Panc1 (cell line): ENCODE measurements at regions not wholly inside any gene's neighbourhood (a gene's known extent, or its start where the extent isn't known, plus 50 kb on each side); places are given as distances from the start of the nearest gene placed in this dataset.

Experiments used
- POLR2AphosphoS5 ChIP-seq: IDR thresholded peaks from 2 replicates; pipeline ENCODE4 v1.6.1; 2012; ENCODE audit warnings: mild to moderate bottlenecking, low read depth, low read length, moderate library complexity
- SIN3A ChIP-seq: IDR thresholded peaks from 2 replicates; pipeline ENCODE4 v1.6.1; 2012; ENCODE audit warnings: low read depth, mild to moderate bottlenecking, low read length, moderate library complexity, borderline replicate concordance; ENCODE audit not compliant: insufficient read depth
- TF ChIP-seq, protein P1 (sequence below): fragments of 450-650 bp; IDR thresholded peaks from 2 replicates; pipeline ENCODE4 v1.5.1; 2017; ENCODE audit warnings: mild to moderate bottlenecking

- TF ChIP-seq, protein P1, sequence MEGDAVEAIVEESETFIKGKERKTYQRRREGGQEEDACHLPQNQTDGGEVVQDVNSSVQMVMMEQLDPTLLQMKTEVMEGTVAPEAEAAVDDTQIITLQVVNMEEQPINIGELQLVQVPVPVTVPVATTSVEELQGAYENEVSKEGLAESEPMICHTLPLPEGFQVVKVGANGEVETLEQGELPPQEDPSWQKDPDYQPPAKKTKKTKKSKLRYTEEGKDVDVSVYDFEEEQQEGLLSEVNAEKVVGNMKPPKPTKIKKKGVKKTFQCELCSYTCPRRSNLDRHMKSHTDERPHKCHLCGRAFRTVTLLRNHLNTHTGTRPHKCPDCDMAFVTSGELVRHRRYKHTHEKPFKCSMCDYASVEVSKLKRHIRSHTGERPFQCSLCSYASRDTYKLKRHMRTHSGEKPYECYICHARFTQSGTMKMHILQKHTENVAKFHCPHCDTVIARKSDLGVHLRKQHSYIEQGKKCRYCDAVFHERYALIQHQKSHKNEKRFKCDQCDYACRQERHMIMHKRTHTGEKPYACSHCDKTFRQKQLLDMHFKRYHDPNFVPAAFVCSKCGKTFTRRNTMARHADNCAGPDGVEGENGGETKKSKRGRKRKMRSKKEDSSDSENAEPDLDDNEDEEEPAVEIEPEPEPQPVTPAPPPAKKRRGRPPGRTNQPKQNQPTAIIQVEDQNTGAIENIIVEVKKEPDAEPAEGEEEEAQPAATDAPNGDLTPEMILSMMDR, result no peak
- no peak for TF ChIP-seq POLR2AphosphoS5
- no peak for TF ChIP-seq SIN3A
Observed at GRCh38 chr16:50998411-50998810, 152.7 kb downstream of the SALL1 start.
